AG09319 (cell line): ENCODE measurements at regions not wholly inside any gene's neighbourhood (a gene's known extent, or its start where the extent isn't known, plus 50 kb on each side); places are given as distances from the start of the nearest gene placed in this dataset.
"Not testable (repeated sequence)": the region's sequence is repeated elsewhere in the genome, so short reads cannot be mapped to it uniquely, and the experiment has no call there.

Source experiments
- DNase-seq: peaks from one replicate; pipeline ENCODE4 v3.0.0-alpha.2; 2010; ENCODE audit warnings: low read depth; ENCODE audit errors: extremely low read depth
- CTCF ChIP-seq: IDR thresholded peaks from 2 replicates; pipeline ENCODE4 v1.5.1; 2011; ENCODE audit warnings: low read depth, mild to moderate bottlenecking, inconsistent platforms, low read length, moderate library complexity

DNA sequence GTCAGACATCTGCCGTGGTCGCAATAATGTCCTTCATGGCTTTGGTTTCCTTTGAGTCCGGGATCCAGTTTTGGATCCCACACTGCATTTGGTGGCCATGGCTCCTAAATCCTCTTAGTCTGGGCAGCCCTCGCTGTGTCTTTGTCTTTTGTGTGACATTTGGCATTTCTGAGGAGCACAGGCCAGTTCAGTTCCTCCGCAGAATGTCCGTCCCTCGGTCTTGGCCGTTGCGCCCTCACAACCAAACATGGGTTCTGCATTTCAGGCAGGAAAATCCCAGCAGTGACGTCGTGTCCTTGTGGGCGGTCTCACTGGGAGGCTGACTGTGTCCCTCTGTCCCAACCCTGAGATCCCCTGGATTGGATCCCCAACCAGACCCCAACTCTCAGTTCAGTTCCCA is 172.9 kb upstream of the PPP1R26 start:
- no peak for DNase-seq
- TF ChIP-seq CTCF = no peak

GRCh38 chr9:135307300-135307699 is 172.3 kb upstream of the PPP1R26 start:
- TF ChIP-seq CTCF = no peak

DNA sequence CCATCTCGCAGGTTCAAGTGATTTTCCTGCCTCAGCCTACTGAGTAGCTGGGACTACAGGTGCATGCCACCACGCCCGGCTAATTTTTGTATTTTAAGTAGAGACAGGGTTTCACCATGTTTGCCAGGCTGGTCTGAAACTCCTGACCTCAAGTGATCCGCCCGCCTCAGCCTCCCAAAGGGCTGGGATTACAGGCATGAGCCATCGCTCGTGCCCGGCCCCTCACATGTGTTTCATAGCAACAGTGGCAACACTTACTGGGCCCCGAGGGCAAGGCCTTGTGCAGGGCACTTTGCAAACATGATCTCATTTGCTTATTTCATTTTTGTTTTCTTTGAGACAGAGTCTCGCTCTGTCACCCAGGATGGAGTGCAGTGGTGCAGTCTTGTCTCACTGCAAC is 171.7 kb upstream of the PPP1R26 start:
- DNase-seq = not testable (repeated sequence)

More at GRCh38 chr9:135307300-135307699, 172.3 kb upstream of the PPP1R26 start:
- no peak for DNase-seq

- no peak for DNase-seq
- TF ChIP-seq CTCF = no peak
These were observed 170.5 kb upstream of the PPP1R26 start for GRCh38 chr9:135308821-135309762.

GRCh38 chr9:135309763-135310125 is 169.8 kb upstream of the PPP1R26 start:
- no peak for TF ChIP-seq CTCF
- no peak for DNase-seq

- DNase-seq = no peak
- TF ChIP-seq CTCF = no peak
These were observed 169.4 kb upstream of the PPP1R26 start for GRCh38 chr9:135310134-135310533.

GRCh38 chr9:135315572-135315971 is 164.0 kb upstream of the PPP1R26 start:
- DNase-seq = no peak
- TF ChIP-seq CTCF = no peak

GRCh38 chr9:135320331-135320730 is 159.3 kb upstream of the PPP1R26 start:
- DNase-seq = no peak
- TF ChIP-seq CTCF = no peak
